GM10266 (cell line): ENCODE measurements at regions not wholly inside any gene's neighbourhood (a gene's known extent, or its start where the extent isn't known, plus 50 kb on each side); places are given as distances from the start of the nearest gene placed in this dataset.

Experiments used
- DNase-seq: peaks from one replicate; pipeline ENCODE4 v3.0.0; 2012; ENCODE audit errors: extremely low spot score
- CTCF ChIP-seq: IDR thresholded peaks from 2 replicates; pipeline ENCODE4 v1.5.1; 2012; ENCODE audit warnings: mild to moderate bottlenecking, low read depth; ENCODE audit not compliant: control insufficient read depth, insufficient read depth; ENCODE audit errors: missing control alignments

GRCh38 chr5:98504505-98504904 is 269.0 kb upstream of the RGMB start:
- no peak for TF ChIP-seq CTCF
- DNase-seq, result no peak

GRCh38 chr5:98510143-98510985 is 263.1 kb upstream of the RGMB start:
- TF ChIP-seq CTCF, result no peak
- DNase-seq, result no peak

- no peak for TF ChIP-seq CTCF
- DNase-seq, result no peak
Measured at GRCh38 chr5:98513380-98513779, 260.1 kb upstream of the RGMB start.

- no peak for TF ChIP-seq CTCF
Measured at GRCh38 chr5:98514215-98514614, 259.2 kb upstream of the RGMB start.

GRCh38 chr5:98516701-98517100 is 256.8 kb upstream of the RGMB start:
- TF ChIP-seq CTCF, result no peak
- no peak for DNase-seq

More at GRCh38 chr5:98514215-98514614, 259.2 kb upstream of the RGMB start:
- DNase-seq, result no peak

GRCh38 chr5:98517560-98518366 is 255.7 kb upstream of the RGMB start:
- TF ChIP-seq CTCF, result no peak
- no peak for DNase-seq

- no peak for DNase-seq
- no peak for TF ChIP-seq CTCF
Measured at GRCh38 chr5:98518754-98519153, 254.7 kb upstream of the RGMB start.
